A673 (cell line): ENCODE measurements at regions not wholly inside any gene's neighbourhood (a gene's known extent, or its start where the extent isn't known, plus 50 kb on each side); places are given as distances from the start of the nearest gene placed in this dataset.

ENCODE experiments used
- BruUV-seq: library from RNA; stranded (reverse); fragments of 400-500 nt; replicated peaks from 2 replicates; lab custom pipeline; 2021; lab: Mats Ljungman, UMichigan
- CTCF ChIA-PET: fragments of 300-600 bp; sonication (Branson Sonifier 250); formaldehyde crosslinking; loops from one replicate; lab custom pipeline; 2022; ENCODE audit warnings: antibody characterized with exemption; lab: Charles Lee
- POLR2A ChIA-PET: fragments of 300-600 bp; sonication (Branson Sonifier 250); formaldehyde crosslinking; loops from one replicate; lab custom pipeline; 2022; ENCODE audit warnings: antibody characterized with exemption; ENCODE audit not compliant: low non-redundant PET; lab: Charles Lee
- DNase-seq: peaks from one replicate; pipeline ENCODE4 v3.0.0-alpha.2; 2015; ENCODE audit warnings: low spot score
- H3K27ac ChIP-seq: fragments of 200-600 bp; sonication (generic); 2 replicates; pipeline ENCODE4 v1.5.1; 2016; ENCODE audit warnings: mixed run types, low read depth, mild to moderate bottlenecking, mixed read lengths, antibody characterized with exemption, low read length; ENCODE audit not compliant: poor library complexity, severe bottlenecking
- H3K27me3 ChIP-seq: fragments of 200-600 bp; sonication (generic); replicated peaks from 2 replicates; pipeline ENCODE4 v1.6.1; 2017; ENCODE audit warnings: mixed run types, low read depth, mild to moderate bottlenecking, mixed read lengths, antibody characterized with exemption, low read length; ENCODE audit not compliant: insufficient read depth, poor library complexity
- H3K36me3 ChIP-seq: fragments of 200-600 bp; sonication (generic); 2 replicates; pipeline ENCODE4 v1.6.1; 2016; ENCODE audit warnings: mixed run types, mild to moderate bottlenecking, mixed read lengths, antibody characterized with exemption, low read length; ENCODE audit not compliant: insufficient read depth, poor library complexity, severe bottlenecking
- H3K4me1 ChIP-seq: fragments of 200-600 bp; sonication (generic); 2 replicates; pipeline ENCODE4 v1.6.1; 2017; ENCODE audit warnings: mixed run types, mild to moderate bottlenecking, mixed read lengths, antibody characterized with exemption, low read length; ENCODE audit not compliant: insufficient read depth, poor library complexity, severe bottlenecking
- H3K4me3 ChIP-seq: fragments of 200-600 bp; sonication (generic); 2 replicates; pipeline ENCODE4 v1.5.1; 2016; ENCODE audit warnings: low read depth, mixed run types, mild to moderate bottlenecking, mixed read lengths, low read length; ENCODE audit not compliant: poor library complexity, severe bottlenecking
- H3K9me3 ChIP-seq: fragments of 200-600 bp; sonication (generic); 2 replicates; pipeline ENCODE4 v1.6.1; 2016; ENCODE audit warnings: mixed run types, low read depth, mild to moderate bottlenecking, mixed read lengths, antibody characterized with exemption, low read length; ENCODE audit not compliant: poor library complexity, severe bottlenecking
- CTCF ChIP-seq: fragments of 300-800, 200-600 bp; sonication (generic); conservative IDR thresholded peaks from 2 replicates; pipeline ENCODE4 v1.5.1; 2017; ENCODE audit warnings: low read depth, mild to moderate bottlenecking, antibody characterized with exemption, low read length, moderate library complexity, mixed read lengths
- EZH2 ChIP-seq: fragments of 200-600 bp; sonication (generic); IDR thresholded peaks from 2 replicates; pipeline ENCODE4 v1.6.1; 2017; ENCODE audit warnings: borderline replicate concordance, low read depth, mild to moderate bottlenecking, mixed read lengths, antibody characterized with exemption, low read length; ENCODE audit not compliant: poor library complexity, severe bottlenecking
- intact Hi-C: fragments of 100-400 bp; cut with micrococcal nuclease; formaldehyde crosslinking; loops from one replicate; pipeline ENCODE4 v1.10.0; 2022; ENCODE audit not compliant: unreplicated experiment

- intact Hi-C loops: no loop called here
- H3K36me3 ChIP-seq: no peaks in the 10 kb centered on the region
- H3K27me3 ChIP-seq: no peaks in the 10 kb centered on the region
- H3K9me3 ChIP-seq: peaks cover 24% of the 10 kb centered on the region
- no peaks in the 10 kb centered on the region for H3K4me1 ChIP-seq
- BruUV-seq: no TSS peak
- CTCF ChIA-PET: no interaction called here
- POLR2A ChIA-PET: no interaction called here
- TF ChIP-seq EZH2: no peak
- TF ChIP-seq CTCF: no peak
- H3K27ac ChIP-seq: no peak overlapping the region
- DNase-seq: no peak
- no peak overlapping the region for H3K4me3 ChIP-seq
These were observed 138.9 kb upstream of the COBL start for GRCh38 chr7:51455513-51455912.

GRCh38 chr7:51455086-51455485, 138.5 kb upstream of the COBL start:
- Histone ChIP-seq H3K4me1 (no peaks in the 10 kb centered on the region), H3K9me3 (peaks cover 26% of the 10 kb centered on the region), H3K27me3 (no peaks in the 10 kb centered on the region), H3K36me3 (no peaks in the 10 kb centered on the region), H3K4me3 (no peak overlapping the region), H3K27ac (no peak overlapping the region)
- no peak for TF ChIP-seq CTCF
- TF ChIP-seq EZH2: no peak
- ChIA-PET CTCF (no interaction called here), POLR2A (no interaction called here)
- no TSS peak for BruUV-seq
- DNase-seq: no peak
- intact Hi-C loops: no loop called here

- H3K4me3 ChIP-seq: no peak overlapping the region
- no peaks in the 10 kb centered on the region for H3K27me3 ChIP-seq
- no peaks in the 10 kb centered on the region for H3K4me1 ChIP-seq
- intact Hi-C loops: no loop called here
- H3K9me3 ChIP-seq: peaks cover 27% of the 10 kb centered on the region
- ChIA-PET POLR2A (no interaction called here), CTCF (no interaction called here)
- H3K36me3 ChIP-seq: no peaks in the 10 kb centered on the region
- DNase-seq: no peak
- no peak overlapping the region for H3K27ac ChIP-seq
- no peak for TF ChIP-seq EZH2
- no peak for TF ChIP-seq CTCF
- no TSS peak for BruUV-seq
These were observed 136.1 kb upstream of the COBL start for GRCh38 chr7:51452694-51453093.
